SK-N-SH (cell line): ENCODE measurements at regions not wholly inside any gene's neighbourhood (a gene's known extent, or its start where the extent isn't known, plus 50 kb on each side); places are given as distances from the start of the nearest gene placed in this dataset.

Experiments used
- JUND ChIP-seq: IDR thresholded peaks from 2 replicates; pipeline ENCODE4 v1.4.0; 2012
- TF ChIP-seq, protein P1 (sequence below): fragments of 200-600 bp; sonication (generic); IDR thresholded peaks from 2 replicates; pipeline ENCODE4 v1.6.1; 2017; ENCODE audit warnings: antibody characterized with exemption, mild to moderate bottlenecking, moderate library complexity

GRCh38 chr20:54843865-54844264 is 368.5 kb downstream of the DOK5 start:
- no peak for TF ChIP-seq JUND
- TF ChIP-seq, protein P1, sequence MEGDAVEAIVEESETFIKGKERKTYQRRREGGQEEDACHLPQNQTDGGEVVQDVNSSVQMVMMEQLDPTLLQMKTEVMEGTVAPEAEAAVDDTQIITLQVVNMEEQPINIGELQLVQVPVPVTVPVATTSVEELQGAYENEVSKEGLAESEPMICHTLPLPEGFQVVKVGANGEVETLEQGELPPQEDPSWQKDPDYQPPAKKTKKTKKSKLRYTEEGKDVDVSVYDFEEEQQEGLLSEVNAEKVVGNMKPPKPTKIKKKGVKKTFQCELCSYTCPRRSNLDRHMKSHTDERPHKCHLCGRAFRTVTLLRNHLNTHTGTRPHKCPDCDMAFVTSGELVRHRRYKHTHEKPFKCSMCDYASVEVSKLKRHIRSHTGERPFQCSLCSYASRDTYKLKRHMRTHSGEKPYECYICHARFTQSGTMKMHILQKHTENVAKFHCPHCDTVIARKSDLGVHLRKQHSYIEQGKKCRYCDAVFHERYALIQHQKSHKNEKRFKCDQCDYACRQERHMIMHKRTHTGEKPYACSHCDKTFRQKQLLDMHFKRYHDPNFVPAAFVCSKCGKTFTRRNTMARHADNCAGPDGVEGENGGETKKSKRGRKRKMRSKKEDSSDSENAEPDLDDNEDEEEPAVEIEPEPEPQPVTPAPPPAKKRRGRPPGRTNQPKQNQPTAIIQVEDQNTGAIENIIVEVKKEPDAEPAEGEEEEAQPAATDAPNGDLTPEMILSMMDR = no peak
